MM.1S (cell line): ENCODE measurements at regions not wholly inside any gene's neighbourhood (a gene's known extent, or its start where the extent isn't known, plus 50 kb on each side); places are given as distances from the start of the nearest gene placed in this dataset.

Experiments used
- EZH2 ChIP-seq: fragments of 300-600 bp; sonication (generic); optimal IDR thresholded peaks from 2 replicates; pipeline ENCODE3; 2017; ENCODE audit warnings: low read depth, mild to moderate bottlenecking, antibody characterized with exemption, low read length, mixed read lengths
- EZH2phosphoT487 ChIP-seq: fragments of 300-600 bp; sonication (generic); IDR thresholded peaks from 2 replicates; pipeline ENCODE4 v1.6.1; 2018; ENCODE audit warnings: antibody characterized with exemption, low read length
- TF ChIP-seq, protein P1 (sequence below): fragments of 300-600 bp; sonication (generic); IDR thresholded peaks from 2 replicates; pipeline ENCODE4 v1.5.1; 2016; ENCODE audit warnings: antibody characterized with exemption, low read length, mixed read lengths

DNA sequence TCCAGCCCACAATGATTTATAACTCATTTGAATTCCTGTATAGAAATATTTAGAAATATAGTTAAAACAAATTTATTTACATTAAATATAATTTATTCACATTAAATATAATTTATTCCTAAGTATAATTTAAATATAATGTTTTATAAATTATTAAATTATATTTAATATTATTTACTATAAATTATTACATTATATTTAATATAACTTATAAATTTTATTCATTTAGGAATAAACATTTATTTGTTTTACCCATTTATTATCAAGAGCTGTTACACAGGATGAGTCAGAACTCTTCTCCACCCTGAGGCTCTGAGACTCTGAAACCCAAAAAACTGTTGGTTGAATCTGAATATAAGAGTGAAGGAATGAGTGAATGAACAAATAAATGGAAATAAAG lies 170.9 kb upstream of the OBI1 start:
- TF ChIP-seq, protein P1, sequence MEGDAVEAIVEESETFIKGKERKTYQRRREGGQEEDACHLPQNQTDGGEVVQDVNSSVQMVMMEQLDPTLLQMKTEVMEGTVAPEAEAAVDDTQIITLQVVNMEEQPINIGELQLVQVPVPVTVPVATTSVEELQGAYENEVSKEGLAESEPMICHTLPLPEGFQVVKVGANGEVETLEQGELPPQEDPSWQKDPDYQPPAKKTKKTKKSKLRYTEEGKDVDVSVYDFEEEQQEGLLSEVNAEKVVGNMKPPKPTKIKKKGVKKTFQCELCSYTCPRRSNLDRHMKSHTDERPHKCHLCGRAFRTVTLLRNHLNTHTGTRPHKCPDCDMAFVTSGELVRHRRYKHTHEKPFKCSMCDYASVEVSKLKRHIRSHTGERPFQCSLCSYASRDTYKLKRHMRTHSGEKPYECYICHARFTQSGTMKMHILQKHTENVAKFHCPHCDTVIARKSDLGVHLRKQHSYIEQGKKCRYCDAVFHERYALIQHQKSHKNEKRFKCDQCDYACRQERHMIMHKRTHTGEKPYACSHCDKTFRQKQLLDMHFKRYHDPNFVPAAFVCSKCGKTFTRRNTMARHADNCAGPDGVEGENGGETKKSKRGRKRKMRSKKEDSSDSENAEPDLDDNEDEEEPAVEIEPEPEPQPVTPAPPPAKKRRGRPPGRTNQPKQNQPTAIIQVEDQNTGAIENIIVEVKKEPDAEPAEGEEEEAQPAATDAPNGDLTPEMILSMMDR: no peak
- TF ChIP-seq EZH2 (no peak), EZH2phosphoT487 (no peak)
